Colonic mucosa (tissue), 4 donors: ENCODE measurements at regions not wholly inside any gene's neighbourhood (a gene's known extent, or its start where the extent isn't known, plus 50 kb on each side); places are given as distances from the start of the nearest gene placed in this dataset.

Experiments
- DNase-seq: peaks from one replicate; pipeline ENCODE4 v3.0.0-alpha.2; 2020
- H3K27ac ChIP-seq: fragments of 200-600 bp; one replicate; pipeline ENCODE4 v1.8.0; 2021
- H3K27me3 ChIP-seq: fragments of 200-600 bp; one replicate; pipeline ENCODE4 v1.8.0; 2021
- H3K36me3 ChIP-seq: fragments of 200-600 bp; one replicate; pipeline ENCODE4 v1.8.0; 2021
- H3K4me1 ChIP-seq: fragments of 200-600 bp; one replicate; pipeline ENCODE4 v1.8.0; 2021; ENCODE audit warnings: mild to moderate bottlenecking
- H3K4me3 ChIP-seq: fragments of 200-600 bp; one replicate; pipeline ENCODE4 v1.8.0; 2021
- H3K9ac ChIP-seq, 2 donors: one replicate each; pipeline ENCODE4 v1.7.0; 2013; ENCODE audit warnings: control low read depth in 2 of 2, low read depth in 2 of 2, low read length in 2 of 2
- H3K9me3 ChIP-seq: fragments of 200-600 bp; one replicate; pipeline ENCODE4 v1.8.0; 2021
- intact Hi-C: fragments of 100-400 bp; cut with DNase I; formaldehyde crosslinking; loops from one replicate; pipeline ENCODE4 v1.14.1; 2022
- TF ChIP-seq, protein P1 (sequence below): fragments of 200-600 bp; IDR thresholded peaks from one replicate; pipeline ENCODE4 v1.8.0; 2022; ENCODE audit warnings: antibody characterized with exemption, mild to moderate bottlenecking
- donor health status: healthy.
- donor health status: DM: no; HTN: no; CAD: no.
- donor health status: DM: no; HTN: no; CAD: no.

DNA sequence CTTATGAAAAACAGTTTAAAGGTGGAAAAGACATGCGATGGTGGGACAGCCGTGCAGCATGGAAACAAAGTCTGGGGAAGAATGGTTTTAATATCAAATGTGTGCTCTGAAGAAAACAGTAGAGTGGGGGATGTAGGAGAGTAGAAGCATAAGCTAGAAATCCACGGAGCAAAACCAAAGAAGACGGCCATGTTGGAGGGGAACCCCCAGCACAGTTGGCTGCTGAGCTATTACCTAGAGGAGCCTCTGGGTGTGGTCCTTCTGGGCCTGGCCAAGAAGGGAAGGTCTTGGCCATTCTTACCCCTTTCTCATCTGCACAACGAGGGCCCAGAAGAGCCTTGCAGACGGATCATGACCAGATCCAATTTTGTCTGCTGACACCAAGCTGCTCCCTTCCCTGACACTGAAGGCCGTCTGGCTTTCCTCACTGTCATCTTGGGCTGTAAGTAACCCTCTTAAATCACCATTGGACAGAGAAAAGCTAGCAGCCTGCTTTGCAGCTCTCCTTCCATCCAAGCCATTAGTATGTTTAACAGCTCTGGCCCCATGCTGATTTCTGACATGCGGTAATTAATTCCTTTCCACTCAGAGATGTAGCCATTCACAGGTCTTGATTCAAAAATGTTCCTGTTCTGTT lies 189.5 kb downstream of the SEC61B start:
- no peaks in the 10 kb centered on the region for H3K9me3 ChIP-seq
- no peaks in the 10 kb centered on the region for H3K4me1 ChIP-seq
- H3K27me3 ChIP-seq = no peaks in the 10 kb centered on the region
- H3K27ac ChIP-seq = no peak overlapping the region
- TF ChIP-seq, protein P1, sequence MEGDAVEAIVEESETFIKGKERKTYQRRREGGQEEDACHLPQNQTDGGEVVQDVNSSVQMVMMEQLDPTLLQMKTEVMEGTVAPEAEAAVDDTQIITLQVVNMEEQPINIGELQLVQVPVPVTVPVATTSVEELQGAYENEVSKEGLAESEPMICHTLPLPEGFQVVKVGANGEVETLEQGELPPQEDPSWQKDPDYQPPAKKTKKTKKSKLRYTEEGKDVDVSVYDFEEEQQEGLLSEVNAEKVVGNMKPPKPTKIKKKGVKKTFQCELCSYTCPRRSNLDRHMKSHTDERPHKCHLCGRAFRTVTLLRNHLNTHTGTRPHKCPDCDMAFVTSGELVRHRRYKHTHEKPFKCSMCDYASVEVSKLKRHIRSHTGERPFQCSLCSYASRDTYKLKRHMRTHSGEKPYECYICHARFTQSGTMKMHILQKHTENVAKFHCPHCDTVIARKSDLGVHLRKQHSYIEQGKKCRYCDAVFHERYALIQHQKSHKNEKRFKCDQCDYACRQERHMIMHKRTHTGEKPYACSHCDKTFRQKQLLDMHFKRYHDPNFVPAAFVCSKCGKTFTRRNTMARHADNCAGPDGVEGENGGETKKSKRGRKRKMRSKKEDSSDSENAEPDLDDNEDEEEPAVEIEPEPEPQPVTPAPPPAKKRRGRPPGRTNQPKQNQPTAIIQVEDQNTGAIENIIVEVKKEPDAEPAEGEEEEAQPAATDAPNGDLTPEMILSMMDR = no peak
- no peak overlapping the region for H3K9ac ChIP-seq
- intact Hi-C loops = no loop called here
- DNase-seq = no peak
- no peak overlapping the region for H3K4me3 ChIP-seq
- no peaks in the 10 kb centered on the region for H3K36me3 ChIP-seq

DNA sequence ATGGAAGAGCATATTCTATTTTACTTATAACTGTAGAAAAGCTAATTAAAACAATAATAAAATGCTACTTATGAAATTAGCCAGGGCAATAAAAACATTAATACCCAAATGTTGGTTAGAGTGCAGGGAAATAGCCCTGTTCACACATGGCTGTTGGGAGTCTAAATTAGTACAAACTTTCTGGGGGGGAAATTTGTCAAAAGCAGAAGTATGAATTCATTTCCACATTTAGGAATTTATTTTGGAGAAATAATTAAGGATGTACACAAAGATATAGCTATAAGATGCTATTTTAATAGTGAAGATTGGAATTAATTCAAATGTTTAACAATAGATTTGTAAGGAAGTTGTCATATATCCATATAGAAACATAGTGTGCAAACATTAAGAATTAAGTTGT lies 190.5 kb downstream of the SEC61B start:
- Histone ChIP-seq H3K4me1 (no peaks in the 10 kb centered on the region), H3K27ac (no peak overlapping the region), H3K36me3 (no peaks in the 10 kb centered on the region), H3K9ac (no peak overlapping the region), H3K27me3 (no peaks in the 10 kb centered on the region), H3K9me3 (no peaks in the 10 kb centered on the region), H3K4me3 (no peak overlapping the region)
- TF ChIP-seq, protein P1 = no peak
- intact Hi-C loops = no loop called here
- DNase-seq = no peak

GRCh38 chr9:99414321-99414720 lies 192.2 kb downstream of the SEC61B start:
- H3K9ac ChIP-seq = no peak overlapping the region
- intact Hi-C loops = no loop called here
- no peak overlapping the region for H3K4me3 ChIP-seq
- H3K27ac ChIP-seq = no peak overlapping the region
- H3K9me3 ChIP-seq = no peaks in the 10 kb centered on the region
- DNase-seq = no peak
- H3K4me1 ChIP-seq = no peaks in the 10 kb centered on the region
- TF ChIP-seq, protein P1 = no peak
- no peaks in the 10 kb centered on the region for H3K36me3 ChIP-seq
- H3K27me3 ChIP-seq = no peaks in the 10 kb centered on the region

DNA sequence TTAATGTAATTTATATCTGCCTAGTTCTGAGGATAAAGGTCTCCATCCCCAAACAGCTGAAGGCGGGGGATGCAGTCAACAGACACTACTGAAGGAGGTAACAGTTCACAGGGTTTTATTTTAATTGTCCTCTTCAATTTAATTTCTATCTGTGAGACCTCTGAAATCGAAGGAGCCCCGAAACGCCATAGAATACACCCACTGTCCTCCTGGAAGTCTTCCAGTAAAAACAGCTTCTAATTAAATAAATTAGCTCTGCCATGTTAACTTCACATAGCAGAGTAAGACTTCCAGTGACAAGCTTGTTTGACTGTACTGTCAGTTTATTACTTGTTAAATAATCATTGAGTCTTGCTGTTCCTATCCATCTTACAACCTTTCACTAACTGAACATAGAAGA lies 193.5 kb downstream of the SEC61B start:
- intact Hi-C loops = no loop called here

GRCh38 chr9:99416007-99416406 lies 193.9 kb downstream of the SEC61B start:
- DNase-seq = no peak
- H3K4me3 ChIP-seq = no peak overlapping the region
- no peaks in the 10 kb centered on the region for H3K9me3 ChIP-seq
- no peaks in the 10 kb centered on the region for H3K36me3 ChIP-seq
- no peak overlapping the region for H3K9ac ChIP-seq
- TF ChIP-seq, protein P1 = no peak
- H3K27me3 ChIP-seq = no peaks in the 10 kb centered on the region
- H3K4me1 ChIP-seq = no peaks in the 10 kb centered on the region
- intact Hi-C loops = no loop called here
- H3K27ac ChIP-seq = no peak overlapping the region

More for the DNA sequence above, 193.5 kb downstream of the SEC61B start:
- no peak overlapping the region for H3K4me3 ChIP-seq
- no peak overlapping the region for H3K9ac ChIP-seq
- H3K27me3 ChIP-seq = no peaks in the 10 kb centered on the region
- H3K36me3 ChIP-seq = no peaks in the 10 kb centered on the region
- H3K4me1 ChIP-seq = no peaks in the 10 kb centered on the region
- H3K27ac ChIP-seq = no peak overlapping the region
- no peaks in the 10 kb centered on the region for H3K9me3 ChIP-seq
- TF ChIP-seq, protein P1 = no peak
- no peak for DNase-seq
